ENCODE measurements at regions not wholly inside any gene's neighbourhood (a gene's known extent, or its start where the extent isn't known, plus 50 kb on each side); places are given as distances from the start of the nearest gene placed in this dataset.

DNA sequence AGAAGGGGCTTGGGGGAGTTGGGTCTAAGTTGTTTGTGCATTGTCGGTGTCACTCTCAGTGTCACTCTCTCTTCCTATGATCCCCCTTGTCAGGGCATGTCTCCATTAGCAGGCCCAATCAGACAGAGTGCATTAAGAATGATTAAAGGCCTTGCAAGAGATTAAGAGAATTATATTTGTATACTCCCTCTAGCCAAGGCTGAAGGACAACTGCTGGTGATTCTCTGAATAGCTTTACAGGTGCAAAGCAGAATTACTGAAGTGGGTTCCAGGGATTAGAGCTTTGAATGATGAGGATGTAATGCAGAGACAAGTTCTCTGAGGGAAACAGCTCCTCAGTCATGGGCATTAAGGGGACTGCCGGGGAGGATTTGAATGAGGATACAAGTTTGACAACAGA is 104.8 kb upstream of the LGALSL start:
- Histone ChIP-seq H3K9me2 (no peaks in the 10 kb centered on the region), H3K36me3 (replicated peaks in 1 of 2; ENCODE audit: control insufficient read depth in 1 of 2, insufficient read depth in 2 of 2, low read length in 1 of 2) (no peaks in the 10 kb centered on the region), H3K4me3 (ENCODE audit: low read depth in 2 of 2, low read length in 1 of 2) (no peak overlapping the region), H3K27ac (ENCODE audit: low read depth in 2 of 2, low read length in 1 of 2) (no peak overlapping the region), H2AFZ (ENCODE audit: low read depth) (no peak overlapping the region), H3K4me1 (ENCODE audit: control insufficient read depth in 1 of 2, insufficient read depth in 2 of 2, low read depth in 1 of 2, low read length in 1 of 2) (peaks cover 0 to 2% of the 10 kb centered on the region in 2 experiments; a peak in 1 of 4 replicates), H3K27me3 (ENCODE audit: insufficient read depth) (peaks cover 7% of the 10 kb centered on the region; the same call in 1 of the 2 replicates), H3K79me2 (ENCODE audit: insufficient read depth) (no peaks in the 10 kb centered on the region), H3K9ac (no peak overlapping the region), H3K9me3 (no peaks in the 10 kb centered on the region), H3K4me2 (no peak overlapping the region), H3F3A (replicated peaks; ENCODE audit: insufficient read depth) (no peaks in the 10 kb centered on the region), H4K20me1 (ENCODE audit: insufficient read depth) (no peaks in the 10 kb centered on the region)
- ChIA-PET POLR2A (no interaction called here), CTCF (interaction anchor here (3.9 kb wide), 1 partner anchor 18 kb away, joined by 14 read pairs; no protein-coding TSS in a partner anchor)
- 79% methylated on average over 2 of the region's 2 CpGs for WGBS (ENCODE audit: low lambda C conversion rate)
- no peak for TF ChIP-seq FOSL2 (IDR thresholded peaks at IDR 0.05; ENCODE audit: borderline replicate concordance, low read depth)
- no peak for TF ChIP-seq GABPA (IDR thresholded peaks at IDR 0.05; ENCODE audit: low read depth)
- TF ChIP-seq, protein P1, sequence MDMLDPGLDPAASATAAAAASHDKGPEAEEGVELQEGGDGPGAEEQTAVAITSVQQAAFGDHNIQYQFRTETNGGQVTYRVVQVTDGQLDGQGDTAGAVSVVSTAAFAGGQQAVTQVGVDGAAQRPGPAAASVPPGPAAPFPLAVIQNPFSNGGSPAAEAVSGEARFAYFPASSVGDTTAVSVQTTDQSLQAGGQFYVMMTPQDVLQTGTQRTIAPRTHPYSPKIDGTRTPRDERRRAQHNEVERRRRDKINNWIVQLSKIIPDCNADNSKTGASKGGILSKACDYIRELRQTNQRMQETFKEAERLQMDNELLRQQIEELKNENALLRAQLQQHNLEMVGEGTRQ (IDR thresholded peaks at IDR 0.05; ENCODE audit: borderline replicate concordance, low read depth, low read length) = no peak
- TF ChIP-seq, protein P2, sequence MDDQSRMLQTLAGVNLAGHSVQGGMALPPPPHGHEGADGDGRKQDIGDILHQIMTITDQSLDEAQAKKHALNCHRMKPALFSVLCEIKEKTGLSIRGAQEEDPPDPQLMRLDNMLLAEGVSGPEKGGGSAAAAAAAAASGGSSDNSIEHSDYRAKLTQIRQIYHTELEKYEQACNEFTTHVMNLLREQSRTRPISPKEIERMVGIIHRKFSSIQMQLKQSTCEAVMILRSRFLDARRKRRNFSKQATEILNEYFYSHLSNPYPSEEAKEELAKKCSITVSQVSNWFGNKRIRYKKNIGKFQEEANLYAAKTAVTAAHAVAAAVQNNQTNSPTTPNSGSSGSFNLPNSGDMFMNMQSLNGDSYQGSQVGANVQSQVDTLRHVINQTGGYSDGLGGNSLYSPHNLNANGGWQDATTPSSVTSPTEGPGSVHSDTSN (IDR thresholded peaks at IDR 0.05) = no peak
- TF ChIP-seq, protein P3, sequence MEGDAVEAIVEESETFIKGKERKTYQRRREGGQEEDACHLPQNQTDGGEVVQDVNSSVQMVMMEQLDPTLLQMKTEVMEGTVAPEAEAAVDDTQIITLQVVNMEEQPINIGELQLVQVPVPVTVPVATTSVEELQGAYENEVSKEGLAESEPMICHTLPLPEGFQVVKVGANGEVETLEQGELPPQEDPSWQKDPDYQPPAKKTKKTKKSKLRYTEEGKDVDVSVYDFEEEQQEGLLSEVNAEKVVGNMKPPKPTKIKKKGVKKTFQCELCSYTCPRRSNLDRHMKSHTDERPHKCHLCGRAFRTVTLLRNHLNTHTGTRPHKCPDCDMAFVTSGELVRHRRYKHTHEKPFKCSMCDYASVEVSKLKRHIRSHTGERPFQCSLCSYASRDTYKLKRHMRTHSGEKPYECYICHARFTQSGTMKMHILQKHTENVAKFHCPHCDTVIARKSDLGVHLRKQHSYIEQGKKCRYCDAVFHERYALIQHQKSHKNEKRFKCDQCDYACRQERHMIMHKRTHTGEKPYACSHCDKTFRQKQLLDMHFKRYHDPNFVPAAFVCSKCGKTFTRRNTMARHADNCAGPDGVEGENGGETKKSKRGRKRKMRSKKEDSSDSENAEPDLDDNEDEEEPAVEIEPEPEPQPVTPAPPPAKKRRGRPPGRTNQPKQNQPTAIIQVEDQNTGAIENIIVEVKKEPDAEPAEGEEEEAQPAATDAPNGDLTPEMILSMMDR (IDR thresholded peaks at IDR 0.05) = no peak
- no peak for TF ChIP-seq RAD21 (IDR thresholded peaks at IDR 0.05; ENCODE audit: low read length)
- no peak for TF ChIP-seq NFIC (IDR thresholded peaks at IDR 0.05; ENCODE audit: borderline replicate concordance)
- no peak for TF ChIP-seq EZH2phosphoT487 (IDR thresholded peaks at IDR 0.05; ENCODE audit: borderline replicate concordance, low read depth)
- TF ChIP-seq POLR2AphosphoS5 (IDR thresholded peaks at IDR 0.05; ENCODE audit: low read depth, low read length) = no peak
- no peak for TF ChIP-seq TCF12 (IDR thresholded peaks at IDR 0.05)
- TF ChIP-seq MEF2A (IDR thresholded peaks at IDR 0.05; ENCODE audit: borderline replicate concordance, low read depth) = no peak
- no peak for TF ChIP-seq RFX5 (IDR thresholded peaks at IDR 0.05; ENCODE audit: low read length)
- TF ChIP-seq, protein P4, sequence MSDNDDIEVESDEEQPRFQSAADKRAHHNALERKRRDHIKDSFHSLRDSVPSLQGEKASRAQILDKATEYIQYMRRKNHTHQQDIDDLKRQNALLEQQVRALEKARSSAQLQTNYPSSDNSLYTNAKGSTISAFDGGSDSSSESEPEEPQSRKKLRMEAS (IDR thresholded peaks at IDR 0.05; ENCODE audit: low read depth) = no peak
- no peak for DNase-seq

DNA sequence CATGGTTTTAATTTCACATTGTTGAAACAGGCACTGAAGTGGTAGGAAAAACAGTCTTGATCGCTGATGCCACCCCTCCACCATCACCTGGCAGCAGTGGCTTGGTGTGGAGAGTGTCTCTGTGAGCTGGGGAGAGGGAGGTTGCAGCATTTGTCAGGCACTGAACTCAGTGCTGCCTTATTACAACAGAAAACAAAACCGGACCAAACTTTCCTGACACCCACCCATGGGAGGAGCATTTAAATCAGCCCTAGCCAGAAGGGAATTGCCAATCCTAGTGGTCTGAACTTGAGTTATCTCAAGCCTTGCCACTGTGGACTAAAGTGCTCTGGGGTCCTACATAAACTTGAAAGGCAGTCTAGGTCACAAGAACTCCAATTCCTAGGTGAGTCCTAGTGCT is 103.0 kb upstream of the LGALSL start:
- POLR2A ChIA-PET = no interaction called here
- H3K4me1 ChIP-seq (ENCODE audit: control insufficient read depth in 1 of 2, insufficient read depth in 2 of 2, low read depth in 1 of 2, low read length in 1 of 2) = 0 out of 4 replicates have a peak, but pooled peaks cover 0 to 4% of the 10 kb centered on the region in 2 experiments
- H3K27me3 ChIP-seq (ENCODE audit: insufficient read depth) = no peaks in the 10 kb centered on the region
- no peaks in the 10 kb centered on the region for H3F3A ChIP-seq (replicated peaks; ENCODE audit: insufficient read depth)
- CTCF ChIA-PET = interaction anchor here (1.0 kb wide), 1 partner anchor 137 kb away, joined by 5 read pairs; no protein-coding TSS in a partner anchor
- no peaks in the 10 kb centered on the region for H3K36me3 ChIP-seq (replicated peaks in 1 of 2; ENCODE audit: control insufficient read depth in 1 of 2, insufficient read depth in 2 of 2, low read length in 1 of 2)
- 35% methylated on average over 2 of the region's 2 CpGs for WGBS (ENCODE audit: low lambda C conversion rate)
- H3K79me2 ChIP-seq (ENCODE audit: insufficient read depth) = no peaks in the 10 kb centered on the region
- H3K9me2 ChIP-seq = no peaks in the 10 kb centered on the region
- no peak overlapping the region for H3K4me3 ChIP-seq (ENCODE audit: low read depth in 2 of 2, low read length in 1 of 2)
- H3K4me2 ChIP-seq = no peak overlapping the region
- no peaks in the 10 kb centered on the region for H3K9me3 ChIP-seq
- DNase-seq = no peak
- TF ChIP-seq, protein P5, sequence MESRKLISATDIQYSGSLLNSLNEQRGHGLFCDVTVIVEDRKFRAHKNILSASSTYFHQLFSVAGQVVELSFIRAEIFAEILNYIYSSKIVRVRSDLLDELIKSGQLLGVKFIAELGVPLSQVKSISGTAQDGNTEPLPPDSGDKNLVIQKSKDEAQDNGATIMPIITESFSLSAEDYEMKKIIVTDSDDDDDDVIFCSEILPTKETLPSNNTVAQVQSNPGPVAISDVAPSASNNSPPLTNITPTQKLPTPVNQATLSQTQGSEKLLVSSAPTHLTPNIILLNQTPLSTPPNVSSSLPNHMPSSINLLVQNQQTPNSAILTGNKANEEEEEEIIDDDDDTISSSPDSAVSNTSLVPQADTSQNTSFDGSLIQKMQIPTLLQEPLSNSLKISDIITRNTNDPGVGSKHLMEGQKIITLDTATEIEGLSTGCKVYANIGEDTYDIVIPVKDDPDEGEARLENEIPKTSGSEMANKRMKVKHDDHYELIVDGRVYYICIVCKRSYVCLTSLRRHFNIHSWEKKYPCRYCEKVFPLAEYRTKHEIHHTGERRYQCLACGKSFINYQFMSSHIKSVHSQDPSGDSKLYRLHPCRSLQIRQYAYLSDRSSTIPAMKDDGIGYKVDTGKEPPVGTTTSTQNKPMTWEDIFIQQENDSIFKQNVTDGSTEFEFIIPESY (IDR thresholded peaks at IDR 0.05; ENCODE audit: borderline replicate concordance, low read depth) = no peak
- H3K9ac ChIP-seq = no peak overlapping the region
- H2AFZ ChIP-seq (ENCODE audit: low read depth) = no peak overlapping the region
- H3K27ac ChIP-seq (ENCODE audit: low read depth in 2 of 2, low read length in 1 of 2) = no peak overlapping the region
- no peaks in the 10 kb centered on the region for H4K20me1 ChIP-seq (ENCODE audit: insufficient read depth)

Data from SK-N-SH (cell line).